ENCODE measurements at regions not wholly inside any gene's neighbourhood (a gene's known extent, or its start where the extent isn't known, plus 50 kb on each side); places are given as distances from the start of the nearest gene placed in this dataset.

DNA sequence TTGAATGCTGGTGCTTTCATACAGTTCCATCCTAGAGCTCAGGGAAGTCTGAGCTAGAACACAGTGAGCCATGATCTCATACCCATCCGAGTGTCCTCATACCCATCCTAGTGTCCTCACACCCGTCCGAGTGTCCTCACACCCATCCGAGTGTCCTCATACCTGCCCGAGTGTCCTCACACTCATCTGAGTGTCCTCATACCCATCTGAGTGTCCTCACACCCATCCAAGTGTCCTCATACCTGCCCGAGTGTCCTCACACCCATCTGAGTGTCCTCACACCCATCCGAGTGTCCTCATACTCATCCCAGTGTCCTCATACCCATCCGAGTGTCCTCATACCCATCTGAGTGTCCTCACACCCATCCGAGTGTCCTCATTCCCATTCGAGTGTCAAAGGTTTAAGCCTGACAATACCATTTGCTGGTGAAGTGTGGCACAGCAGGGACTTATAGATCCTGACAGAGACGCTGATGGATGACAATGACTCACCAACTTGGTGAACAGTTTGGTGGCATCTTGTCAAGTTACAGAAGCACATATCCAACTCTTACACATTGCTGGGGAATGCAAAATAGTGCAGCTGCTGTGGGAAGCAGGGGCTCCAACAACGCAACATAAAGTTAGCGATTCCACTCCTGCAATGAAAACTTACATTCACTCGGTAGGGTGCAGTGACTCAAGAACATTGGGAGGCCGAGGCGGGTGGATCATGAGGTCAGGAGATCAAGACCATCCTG lies 77.0 kb upstream of the COL5A1 start (continued):
- TF ChIP-seq, protein P1, sequence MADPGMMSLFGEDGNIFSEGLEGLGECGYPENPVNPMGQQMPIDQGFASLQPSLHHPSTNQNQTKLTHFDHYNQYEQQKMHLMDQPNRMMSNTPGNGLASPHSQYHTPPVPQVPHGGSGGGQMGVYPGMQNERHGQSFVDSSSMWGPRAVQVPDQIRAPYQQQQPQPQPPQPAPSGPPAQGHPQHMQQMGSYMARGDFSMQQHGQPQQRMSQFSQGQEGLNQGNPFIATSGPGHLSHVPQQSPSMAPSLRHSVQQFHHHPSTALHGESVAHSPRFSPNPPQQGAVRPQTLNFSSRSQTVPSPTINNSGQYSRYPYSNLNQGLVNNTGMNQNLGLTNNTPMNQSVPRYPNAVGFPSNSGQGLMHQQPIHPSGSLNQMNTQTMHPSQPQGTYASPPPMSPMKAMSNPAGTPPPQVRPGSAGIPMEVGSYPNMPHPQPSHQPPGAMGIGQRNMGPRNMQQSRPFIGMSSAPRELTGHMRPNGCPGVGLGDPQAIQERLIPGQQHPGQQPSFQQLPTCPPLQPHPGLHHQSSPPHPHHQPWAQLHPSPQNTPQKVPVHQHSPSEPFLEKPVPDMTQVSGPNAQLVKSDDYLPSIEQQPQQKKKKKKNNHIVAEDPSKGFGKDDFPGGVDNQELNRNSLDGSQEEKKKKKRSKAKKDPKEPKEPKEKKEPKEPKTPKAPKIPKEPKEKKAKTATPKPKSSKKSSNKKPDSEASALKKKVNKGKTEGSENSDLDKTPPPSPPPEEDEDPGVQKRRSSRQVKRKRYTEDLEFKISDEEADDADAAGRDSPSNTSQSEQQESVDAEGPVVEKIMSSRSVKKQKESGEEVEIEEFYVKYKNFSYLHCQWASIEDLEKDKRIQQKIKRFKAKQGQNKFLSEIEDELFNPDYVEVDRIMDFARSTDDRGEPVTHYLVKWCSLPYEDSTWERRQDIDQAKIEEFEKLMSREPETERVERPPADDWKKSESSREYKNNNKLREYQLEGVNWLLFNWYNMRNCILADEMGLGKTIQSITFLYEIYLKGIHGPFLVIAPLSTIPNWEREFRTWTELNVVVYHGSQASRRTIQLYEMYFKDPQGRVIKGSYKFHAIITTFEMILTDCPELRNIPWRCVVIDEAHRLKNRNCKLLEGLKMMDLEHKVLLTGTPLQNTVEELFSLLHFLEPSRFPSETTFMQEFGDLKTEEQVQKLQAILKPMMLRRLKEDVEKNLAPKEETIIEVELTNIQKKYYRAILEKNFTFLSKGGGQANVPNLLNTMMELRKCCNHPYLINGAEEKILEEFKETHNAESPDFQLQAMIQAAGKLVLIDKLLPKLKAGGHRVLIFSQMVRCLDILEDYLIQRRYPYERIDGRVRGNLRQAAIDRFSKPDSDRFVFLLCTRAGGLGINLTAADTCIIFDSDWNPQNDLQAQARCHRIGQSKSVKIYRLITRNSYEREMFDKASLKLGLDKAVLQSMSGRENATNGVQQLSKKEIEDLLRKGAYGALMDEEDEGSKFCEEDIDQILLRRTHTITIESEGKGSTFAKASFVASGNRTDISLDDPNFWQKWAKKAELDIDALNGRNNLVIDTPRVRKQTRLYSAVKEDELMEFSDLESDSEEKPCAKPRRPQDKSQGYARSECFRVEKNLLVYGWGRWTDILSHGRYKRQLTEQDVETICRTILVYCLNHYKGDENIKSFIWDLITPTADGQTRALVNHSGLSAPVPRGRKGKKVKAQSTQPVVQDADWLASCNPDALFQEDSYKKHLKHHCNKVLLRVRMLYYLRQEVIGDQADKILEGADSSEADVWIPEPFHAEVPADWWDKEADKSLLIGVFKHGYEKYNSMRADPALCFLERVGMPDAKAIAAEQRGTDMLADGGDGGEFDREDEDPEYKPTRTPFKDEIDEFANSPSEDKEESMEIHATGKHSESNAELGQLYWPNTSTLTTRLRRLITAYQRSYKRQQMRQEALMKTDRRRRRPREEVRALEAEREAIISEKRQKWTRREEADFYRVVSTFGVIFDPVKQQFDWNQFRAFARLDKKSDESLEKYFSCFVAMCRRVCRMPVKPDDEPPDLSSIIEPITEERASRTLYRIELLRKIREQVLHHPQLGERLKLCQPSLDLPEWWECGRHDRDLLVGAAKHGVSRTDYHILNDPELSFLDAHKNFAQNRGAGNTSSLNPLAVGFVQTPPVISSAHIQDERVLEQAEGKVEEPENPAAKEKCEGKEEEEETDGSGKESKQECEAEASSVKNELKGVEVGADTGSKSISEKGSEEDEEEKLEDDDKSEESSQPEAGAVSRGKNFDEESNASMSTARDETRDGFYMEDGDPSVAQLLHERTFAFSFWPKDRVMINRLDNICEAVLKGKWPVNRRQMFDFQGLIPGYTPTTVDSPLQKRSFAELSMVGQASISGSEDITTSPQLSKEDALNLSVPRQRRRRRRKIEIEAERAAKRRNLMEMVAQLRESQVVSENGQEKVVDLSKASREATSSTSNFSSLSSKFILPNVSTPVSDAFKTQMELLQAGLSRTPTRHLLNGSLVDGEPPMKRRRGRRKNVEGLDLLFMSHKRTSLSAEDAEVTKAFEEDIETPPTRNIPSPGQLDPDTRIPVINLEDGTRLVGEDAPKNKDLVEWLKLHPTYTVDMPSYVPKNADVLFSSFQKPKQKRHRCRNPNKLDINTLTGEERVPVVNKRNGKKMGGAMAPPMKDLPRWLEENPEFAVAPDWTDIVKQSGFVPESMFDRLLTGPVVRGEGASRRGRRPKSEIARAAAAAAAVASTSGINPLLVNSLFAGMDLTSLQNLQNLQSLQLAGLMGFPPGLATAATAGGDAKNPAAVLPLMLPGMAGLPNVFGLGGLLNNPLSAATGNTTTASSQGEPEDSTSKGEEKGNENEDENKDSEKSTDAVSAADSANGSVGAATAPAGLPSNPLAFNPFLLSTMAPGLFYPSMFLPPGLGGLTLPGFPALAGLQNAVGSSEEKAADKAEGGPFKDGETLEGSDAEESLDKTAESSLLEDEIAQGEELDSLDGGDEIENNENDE (IDR thresholded peaks at IDR 0.05; ENCODE audit: insufficient replicate concordance, low read length) = no peak
- TF ChIP-seq SRF (IDR thresholded peaks at IDR 0.05; ENCODE audit: low read depth, low read length) = no peak
- no peak for TF ChIP-seq BACH1 (IDR thresholded peaks at IDR 0.05; ENCODE audit: low read length)
- TF ChIP-seq CTBP2 (IDR thresholded peaks at IDR 0.05; ENCODE audit: borderline replicate concordance, insufficient read depth, insufficient read length, low read length) = no peak
- TF ChIP-seq TCF12 (IDR thresholded peaks at IDR 0.05; ENCODE audit: low read depth, low read length) = no peak
- no peak for TF ChIP-seq JUN (IDR thresholded peaks at IDR 0.05; ENCODE audit: low read depth, low read length)
- TF ChIP-seq TBP (IDR thresholded peaks at IDR 0.05; ENCODE audit: low read depth, low read length) = no peak
